Glutamatergic neuron (in vitro differentiated cells): ENCODE measurements at regions not wholly inside any gene's neighbourhood (a gene's known extent, or its start where the extent isn't known, plus 50 kb on each side); places are given as distances from the start of the nearest gene placed in this dataset.
A peak's percentile ranks its signal among the peaks of the same experiment; 100 is the strongest.

Experiments used
- DNase-seq: peaks from one replicate; pipeline ENCODE4 v3.0.0; 2022
- H3K27ac Mint-ChIP-seq: one replicate; pipeline ENCODE4 v1.8.0; 2020; ENCODE audit warnings: mild to moderate bottlenecking, mixed read lengths, inconsistent platforms; ENCODE audit not compliant: unreplicated experiment
- H3K27me3 Mint-ChIP-seq: one replicate; pipeline ENCODE4 v1.8.0; 2020; ENCODE audit warnings: mild to moderate bottlenecking, moderate library complexity, mixed read lengths, inconsistent platforms; ENCODE audit not compliant: unreplicated experiment
- H3K36me3 Mint-ChIP-seq: one replicate; pipeline ENCODE4 v1.8.0; 2020; ENCODE audit warnings: mild to moderate bottlenecking, mixed read lengths, inconsistent platforms; ENCODE audit not compliant: unreplicated experiment
- H3K4me1 Mint-ChIP-seq: one replicate; pipeline ENCODE4 v1.8.0; 2020; ENCODE audit warnings: mild to moderate bottlenecking, low read depth, mixed read lengths, inconsistent platforms; ENCODE audit not compliant: unreplicated experiment
- H3K4me3 Mint-ChIP-seq: one replicate; pipeline ENCODE4 v1.8.0; 2020; ENCODE audit warnings: mild to moderate bottlenecking, mixed read lengths, inconsistent platforms; ENCODE audit not compliant: unreplicated experiment
- H3K9me3 Mint-ChIP-seq: one replicate; pipeline ENCODE4 v1.8.0; 2020; ENCODE audit warnings: mild to moderate bottlenecking, moderate library complexity, mixed read lengths, inconsistent platforms; ENCODE audit not compliant: unreplicated experiment
- CTCF ChIP-seq: fragments of 200-600 bp; sonication (generic); IDR thresholded peaks from one replicate; pipeline ENCODE4 v1.5.0; 2021; ENCODE audit not compliant: partially characterized antibody, unreplicated experiment

DNA sequence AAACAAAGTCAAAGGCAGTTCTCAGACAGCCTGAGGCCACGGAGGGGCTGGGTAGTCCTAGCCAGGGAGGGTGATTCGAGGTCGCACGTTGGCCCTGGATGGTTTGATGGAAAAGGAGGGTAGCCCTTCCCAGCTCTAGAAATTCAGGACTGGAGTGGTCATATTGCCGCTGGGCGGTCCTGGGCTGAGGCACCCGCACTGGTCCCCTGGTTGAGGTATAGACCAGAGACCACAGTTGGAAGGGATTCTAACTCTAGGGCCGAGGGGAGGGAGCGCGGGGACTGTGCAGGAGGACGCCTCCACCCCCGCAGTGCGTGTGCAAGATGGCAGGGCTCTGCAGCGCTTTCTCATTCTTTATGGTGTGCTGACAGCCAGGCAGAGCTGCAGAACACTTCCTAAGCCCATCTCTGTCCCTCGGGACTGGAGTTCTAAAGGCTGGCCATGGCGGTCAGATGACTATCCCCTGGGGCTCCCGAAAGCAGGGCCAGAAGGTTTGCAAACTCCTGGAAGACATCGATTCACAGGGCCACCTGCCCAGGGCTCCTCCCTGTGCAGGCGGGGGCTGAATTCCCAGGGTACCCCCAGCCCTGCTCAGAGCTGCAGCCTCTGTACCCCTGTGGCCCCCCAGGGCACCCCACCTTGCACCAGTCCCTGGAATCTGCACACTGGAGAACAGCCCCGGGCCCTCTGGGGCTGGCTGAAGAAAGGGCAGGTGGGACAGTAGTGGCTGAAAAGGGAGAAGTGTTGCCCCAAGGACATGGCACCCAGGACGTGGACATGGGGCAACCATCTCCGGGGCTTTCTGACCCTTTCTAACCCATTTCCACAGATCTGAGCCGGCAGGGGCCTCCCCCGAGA, 51.0 kb upstream of the ELN start:
- Mint-ChIP-seq H3K4me3 (no peak overlapping the region), H3K27ac (no peak overlapping the region), H3K27me3 (peaks cover 8% of the 10 kb centered on the region), H3K9me3 (peaks cover 5% of the 10 kb centered on the region), H3K36me3 (no peaks in the 10 kb centered on the region), H3K4me1 (peaks cover 14% of the 10 kb centered on the region)
- DNase-seq = peak; percentile 50
- TF ChIP-seq CTCF = no peak

- H3K36me3 Mint-ChIP-seq = no peaks in the 10 kb centered on the region
- TF ChIP-seq CTCF = no peak
- H3K27ac Mint-ChIP-seq = peak overlapping the region; percentile 70
- peaks cover 5% of the 10 kb centered on the region for H3K9me3 Mint-ChIP-seq
- DNase-seq = no peak
- peaks cover 8% of the 10 kb centered on the region for H3K27me3 Mint-ChIP-seq
- no peak overlapping the region for H3K4me3 Mint-ChIP-seq
- H3K4me1 Mint-ChIP-seq = peaks cover 18% of the 10 kb centered on the region
Measured at GRCh38 chr7:73977619-73978618, 50.1 kb upstream of the ELN start.
